GM12873 (cell line): ENCODE measurements at regions not wholly inside any gene's neighbourhood (a gene's known extent, or its start where the extent isn't known, plus 50 kb on each side); places are given as distances from the start of the nearest gene placed in this dataset.

Experiments
- TF ChIP-seq, protein P1 (sequence below): IDR thresholded peaks from 2 replicates; pipeline ENCODE4 v1.5.1; 2012; ENCODE audit warnings: low read depth, mild to moderate bottlenecking, moderate library complexity, low read length, control low read depth; ENCODE audit not compliant: insufficient read depth; ENCODE audit errors: missing control alignments

GRCh38 chr14:53651096-53651740, 305.4 kb downstream of the BMP4 start:
- TF ChIP-seq, protein P1, sequence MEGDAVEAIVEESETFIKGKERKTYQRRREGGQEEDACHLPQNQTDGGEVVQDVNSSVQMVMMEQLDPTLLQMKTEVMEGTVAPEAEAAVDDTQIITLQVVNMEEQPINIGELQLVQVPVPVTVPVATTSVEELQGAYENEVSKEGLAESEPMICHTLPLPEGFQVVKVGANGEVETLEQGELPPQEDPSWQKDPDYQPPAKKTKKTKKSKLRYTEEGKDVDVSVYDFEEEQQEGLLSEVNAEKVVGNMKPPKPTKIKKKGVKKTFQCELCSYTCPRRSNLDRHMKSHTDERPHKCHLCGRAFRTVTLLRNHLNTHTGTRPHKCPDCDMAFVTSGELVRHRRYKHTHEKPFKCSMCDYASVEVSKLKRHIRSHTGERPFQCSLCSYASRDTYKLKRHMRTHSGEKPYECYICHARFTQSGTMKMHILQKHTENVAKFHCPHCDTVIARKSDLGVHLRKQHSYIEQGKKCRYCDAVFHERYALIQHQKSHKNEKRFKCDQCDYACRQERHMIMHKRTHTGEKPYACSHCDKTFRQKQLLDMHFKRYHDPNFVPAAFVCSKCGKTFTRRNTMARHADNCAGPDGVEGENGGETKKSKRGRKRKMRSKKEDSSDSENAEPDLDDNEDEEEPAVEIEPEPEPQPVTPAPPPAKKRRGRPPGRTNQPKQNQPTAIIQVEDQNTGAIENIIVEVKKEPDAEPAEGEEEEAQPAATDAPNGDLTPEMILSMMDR, result no peak

- TF ChIP-seq, protein P1, result no peak
Observed at GRCh38 chr14:53646925-53647324, 309.7 kb downstream of the BMP4 start.

- TF ChIP-seq, protein P1, result no peak
Observed at GRCh38 chr14:53640695-53641094, 315.9 kb downstream of the BMP4 start.

DNA sequence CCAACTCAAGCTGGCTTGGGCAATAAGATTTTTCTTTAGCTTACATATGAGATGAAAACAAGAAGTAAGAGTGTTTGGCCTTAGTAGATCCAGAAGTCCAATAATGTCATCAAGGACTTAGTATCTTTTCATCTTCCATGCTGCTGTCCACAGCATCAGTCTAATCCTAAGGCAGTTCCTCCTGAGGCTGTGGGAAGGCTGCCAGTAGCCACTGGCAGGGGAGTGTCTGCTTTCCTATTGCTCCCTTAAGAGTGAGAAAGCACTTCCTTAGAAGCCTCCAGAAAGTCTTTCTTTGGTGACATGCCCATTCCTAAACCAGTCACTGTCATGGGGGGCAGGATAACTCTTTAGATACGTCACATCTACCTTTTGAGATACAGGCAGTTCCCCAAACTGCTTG, 317.7 kb downstream of the BMP4 start:
- TF ChIP-seq, protein P1, result no peak

DNA sequence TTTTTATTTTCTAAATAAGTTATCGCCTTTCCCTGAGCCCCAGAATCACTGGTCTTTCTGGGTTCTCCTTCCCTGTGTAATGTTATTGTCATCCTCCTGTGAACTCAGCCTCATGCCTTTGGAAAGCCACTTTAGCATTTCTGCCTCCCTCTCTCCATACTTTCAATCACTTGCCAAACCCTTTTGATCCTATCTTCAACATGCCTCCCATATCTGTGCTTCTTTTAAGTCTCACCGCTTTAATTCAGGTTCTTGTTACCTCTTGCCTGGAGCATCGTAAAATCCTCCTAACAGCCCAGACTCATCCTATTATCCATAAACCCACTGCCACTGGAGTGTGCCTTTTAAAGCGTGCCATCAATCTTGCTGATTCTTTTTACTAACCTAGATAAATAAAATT, 321.8 kb downstream of the BMP4 start:
- TF ChIP-seq, protein P1, result no peak

GRCh38 chr14:53630336-53630735, 326.3 kb downstream of the BMP4 start:
- TF ChIP-seq, protein P1, result no peak

DNA sequence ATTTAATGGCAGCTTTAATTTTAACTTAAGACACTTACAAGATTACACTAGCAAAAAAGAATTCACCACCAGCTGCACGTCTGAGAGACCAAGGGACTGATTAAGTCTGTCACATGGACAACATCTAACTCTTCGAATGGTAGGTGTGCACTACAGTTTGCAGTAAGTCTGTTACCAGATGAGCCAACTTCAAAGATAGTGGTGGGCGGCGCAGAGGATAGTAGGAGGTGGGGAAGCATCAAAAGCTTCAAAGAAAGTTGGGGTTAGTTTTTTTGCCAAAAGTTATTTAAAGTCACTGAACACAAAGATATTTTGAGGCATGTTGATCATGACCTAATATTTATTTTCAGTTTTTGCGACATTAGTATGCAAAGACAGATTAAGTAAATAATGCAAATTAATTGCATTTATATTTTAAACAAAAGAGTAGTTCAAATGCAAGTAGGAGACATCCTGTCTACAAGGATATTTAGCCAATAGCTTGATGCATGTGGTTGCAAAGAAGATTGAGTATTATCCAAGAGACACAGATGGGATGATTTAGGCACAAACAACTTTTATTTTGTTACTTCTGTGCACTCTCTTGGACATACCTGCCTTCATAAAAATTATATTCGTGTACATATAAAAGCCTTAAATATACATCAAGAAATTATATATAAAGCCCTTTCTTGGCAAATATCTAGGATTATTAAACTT, 327.7 kb downstream of the BMP4 start:
- TF ChIP-seq, protein P1, result no peak
